B cell (primary cell): ENCODE measurements at regions not wholly inside any gene's neighbourhood (a gene's known extent, or its start where the extent isn't known, plus 50 kb on each side); places are given as distances from the start of the nearest gene placed in this dataset.

Experiments used
- ATAC-seq: fragments of 200-7000 bp; cut with Tn5 transposase; one replicate; pipeline ENCODE4 v1.10.0; 2021; ENCODE audit warnings: low read depth, mild to moderate bottlenecking, moderate number of reproducible peaks, moderate library complexity
- CTCF ChIA-PET: fragments of 350-600 bp; sonication (Branson Sonifier 250); formaldehyde crosslinking; loops from one replicate; lab custom pipeline; 2021; ENCODE audit warnings: antibody characterized with exemption, inconsistent platforms; lab: Charles Lee
- POLR2A ChIA-PET: fragments of 350-600 bp; sonication (Branson Sonifier 250); formaldehyde crosslinking; loops from one replicate; lab custom pipeline; 2021; ENCODE audit warnings: antibody characterized with exemption; lab: Charles Lee
- DNase-seq: peaks from one replicate; pipeline ENCODE4 v3.0.0; 2013
- H2AFZ ChIP-seq: 2 replicates; pipeline ENCODE4 v1.6.1; 2012; ENCODE audit warnings: mild to moderate bottlenecking, low read depth, low read length; ENCODE audit not compliant: insufficient read depth, poor library complexity, severe bottlenecking
- H3K27ac ChIP-seq, 2 donors: 1 replicate in 1 of 2; 2 replicates in 1 of 2; pipeline ENCODE4 v1.5.1; 2012 to 2013; ENCODE audit warnings: low read length in 2 of 2, mild to moderate bottlenecking in 2 of 2, moderate library complexity in 1 of 2
- H3K27me3 ChIP-seq, 4 experiments: fragments of 200-600 bp in 1 of 4; sonication (generic) in 1 of 4; replicated peaks in 1 of 4; 1 replicate in 2 of 4; 2 replicates in 2 of 4; pipeline versions ENCODE4 v1.6.1 to v1.7.0; 2013 to 2016; ENCODE audit warnings: low read length in 3 of 4, mild to moderate bottlenecking in 2 of 4, mixed read lengths in 1 of 4, moderate library complexity in 1 of 4; ENCODE audit not compliant: insufficient read depth in 4 of 4, control insufficient read depth in 3 of 4; ENCODE audit errors: control extremely low read depth in 1 of 4
- H3K36me3 ChIP-seq, 2 experiments: replicated peaks in 1 of 2; 1 replicate in 1 of 2; 2 replicates in 1 of 2; pipeline versions ENCODE4 v1.6.1 to v1.7.1; 2013; ENCODE audit warnings: low read length in 1 of 2; ENCODE audit not compliant: insufficient read depth in 2 of 2, control insufficient read depth in 1 of 2; ENCODE audit errors: control extremely low read depth in 1 of 2, extremely low read depth in 1 of 2
- H3K4me1 ChIP-seq, 2 donors: fragments of 200-600 bp in 1 of 2; sonication (generic) in 1 of 2; 1 replicate in 1 of 2; 2 replicates in 1 of 2; pipeline versions ENCODE4 v1.5.1 to v1.6.1; 2013 to 2017; ENCODE audit warnings: low read length in 2 of 2; ENCODE audit not compliant: control insufficient read depth in 2 of 2, insufficient read depth in 2 of 2
- H3K4me2 ChIP-seq: replicated peaks from 2 replicates; pipeline ENCODE3; 2012; ENCODE audit warnings: mild to moderate bottlenecking, low read depth, low read length; ENCODE audit not compliant: poor library complexity, severe bottlenecking
- H3K4me3 ChIP-seq, 5 experiments: fragments of 200-600 bp in 1 of 5; sonication (generic) in 1 of 5; 1 replicate in 3 of 5; 2 replicates in 2 of 5; pipeline versions ENCODE4 v1.5.1 to v1.7.0; 2011 to 2016; ENCODE audit warnings: low read length in 4 of 5, mild to moderate bottlenecking in 4 of 5, low read depth in 2 of 5, control low read depth in 1 of 5, moderate library complexity in 1 of 5; ENCODE audit not compliant: insufficient read depth in 1 of 5; ENCODE audit errors: control extremely low read depth in 1 of 5, extremely low read depth in 1 of 5
- H3K79me2 ChIP-seq: fragments of 200-600 bp; sonication (generic); one replicate; pipeline ENCODE4 v1.6.0; 2016; ENCODE audit warnings: low read length; ENCODE audit not compliant: control insufficient read depth, insufficient read depth
- H3K9ac ChIP-seq: fragments of 200-600 bp; sonication (generic); 2 replicates; pipeline ENCODE4 v1.6.1; 2017; ENCODE audit warnings: mild to moderate bottlenecking, low read length, moderate library complexity
- H3K9me3 ChIP-seq, 3 donors: one replicate each; pipeline versions ENCODE4 v1.6.1 to v1.7.1; 2013; ENCODE audit warnings: low read length in 2 of 3; ENCODE audit not compliant: control insufficient read depth in 2 of 3, insufficient read depth in 1 of 3; ENCODE audit errors: control extremely low read depth in 1 of 3
- H4K20me1 ChIP-seq: 2 replicates; pipeline ENCODE4 v1.6.0; 2012; ENCODE audit warnings: mild to moderate bottlenecking, low read length; ENCODE audit not compliant: insufficient read depth, control insufficient read depth, poor library complexity, severe bottlenecking
- H3K27ac Mint-ChIP-seq: one replicate; pipeline ENCODE4 v1.8.0; 2021; ENCODE audit warnings: mixed read lengths
- H3K27me3 Mint-ChIP-seq: one replicate; pipeline ENCODE4 v1.8.0; 2021; ENCODE audit warnings: mixed read lengths
- H3K4me1 Mint-ChIP-seq: one replicate; pipeline ENCODE4 v1.8.0; 2021; ENCODE audit warnings: mixed read lengths
- H3K4me3 Mint-ChIP-seq: one replicate; pipeline ENCODE4 v1.8.0; 2021; ENCODE audit warnings: mixed read lengths
- H3K9me3 Mint-ChIP-seq: one replicate; pipeline ENCODE4 v1.8.0; 2022; ENCODE audit warnings: mixed read lengths; ENCODE audit not compliant: insufficient read depth
- CTCF ChIP-seq: fragments of 200-600 bp; IDR thresholded peaks from one replicate; pipeline ENCODE4 v1.8.0; 2022; ENCODE audit warnings: antibody characterized with exemption, mild to moderate bottlenecking
- EZH2 ChIP-seq: IDR thresholded peaks from 2 replicates; pipeline ENCODE4 v1.6.1; 2012; ENCODE audit warnings: borderline replicate concordance, low read depth, mild to moderate bottlenecking, moderate library complexity, low read length; ENCODE audit not compliant: insufficient read depth, poor library complexity, severe bottlenecking
- WGBS: methylation state at CpG from one replicate; pipeline ENCODE4 v1.1.5; 2013; ENCODE audit warnings: missing lambda C conversion rate; ENCODE audit not compliant: insufficient coverage; 5-methylcytosine and 5-hydroxymethylcytosine counted together
- intact Hi-C: fragments of 100-400 bp; cut with micrococcal nuclease; formaldehyde crosslinking; loops from one replicate; pipeline ENCODE4 v1.10.0; 2022

GRCh38 chr16:77131398-77131797 lies 59.6 kb upstream of the MON1B start:
- Mint-ChIP-seq H3K4me1 (no peaks in the 10 kb centered on the region), H3K4me3 (no peak overlapping the region), H3K9me3 (no peaks in the 10 kb centered on the region), H3K27me3 (peaks cover 3% of the 10 kb centered on the region), H3K27ac (no peak overlapping the region)
- H3K27ac ChIP-seq, result no peak overlapping the region
- no peak overlapping the region for H3K4me3 ChIP-seq
- TF ChIP-seq CTCF (no peak), EZH2 (no peak)
- intact Hi-C loops, result no loop called here
- peaks cover 0 to 3% (median 0%) of the 10 kb centered on the region in 4 experiments for H3K27me3 ChIP-seq
- DNase-seq, result no peak
- H3K4me1 ChIP-seq, result no peaks in the 10 kb centered on the region
- WGBS, result 100% methylated on average over 1 of the region's 2 CpGs
- ChIA-PET CTCF (no interaction called here), POLR2A (no interaction called here)
- H3K9ac ChIP-seq, result no peak overlapping the region
- no peaks in the 10 kb centered on the region for H3K9me3 ChIP-seq
- no peak overlapping the region for H3K4me2 ChIP-seq
- H3K79me2 ChIP-seq, result no peaks in the 10 kb centered on the region
- H4K20me1 ChIP-seq, result no peaks in the 10 kb centered on the region
- no peak overlapping the region for H2AFZ ChIP-seq
- H3K36me3 ChIP-seq, result no peaks in the 10 kb centered on the region
- ATAC-seq, result no peak

GRCh38 chr16:77132051-77132618 lies 58.9 kb upstream of the MON1B start:
- intact Hi-C loops, result no loop called here
- H3K79me2 ChIP-seq, result no peaks in the 10 kb centered on the region
- H2AFZ ChIP-seq, result no peak overlapping the region
- H3K27ac ChIP-seq, result no peak overlapping the region
- peaks cover 7% of the 10 kb centered on the region for H3K27me3 Mint-ChIP-seq
- H3K4me1 Mint-ChIP-seq, result no peaks in the 10 kb centered on the region
- peaks cover 0 to 3% (median 0%) of the 10 kb centered on the region in 4 experiments for H3K27me3 ChIP-seq
- no peaks in the 10 kb centered on the region for H3K9me3 ChIP-seq
- H3K9ac ChIP-seq, result no peak overlapping the region
- WGBS, result 57% methylated on average over 2 of the region's 3 CpGs
- POLR2A ChIA-PET, result no interaction called here
- DNase-seq, result no peak
- H4K20me1 ChIP-seq, result no peaks in the 10 kb centered on the region
- ATAC-seq, result no peak
- H3K36me3 ChIP-seq, result no peaks in the 10 kb centered on the region
- no peaks in the 10 kb centered on the region for H3K9me3 Mint-ChIP-seq
- no peak overlapping the region for H3K4me3 Mint-ChIP-seq
- no peak overlapping the region for H3K4me3 ChIP-seq
- CTCF ChIA-PET, result no interaction called here
- H3K27ac Mint-ChIP-seq, result no peak overlapping the region
- H3K4me1 ChIP-seq, result no peaks in the 10 kb centered on the region
- TF ChIP-seq EZH2, result no peak
- no peak for TF ChIP-seq CTCF
- H3K4me2 ChIP-seq, result no peak overlapping the region
